ENCODE measurements at regions not wholly inside any gene's neighbourhood (a gene's known extent, or its start where the extent isn't known, plus 50 kb on each side); places are given as distances from the start of the nearest gene placed in this dataset.

- no peak for DNase-seq (ENCODE audit: low spot score)
These were observed 102.4 kb upstream of the FRY start for GRCh38 chr13:31929031-31929770.

- no peak for DNase-seq (ENCODE audit: low spot score)
These were observed 101.1 kb upstream of the FRY start for GRCh38 chr13:31930490-31930889.

- no peak for DNase-seq (ENCODE audit: low spot score)
These were observed 100.6 kb upstream of the FRY start for GRCh38 chr13:31930901-31931522.

- DNase-seq (ENCODE audit: low spot score): no peak
These were observed 94.1 kb upstream of the FRY start for GRCh38 chr13:31937436-31937835.

- DNase-seq (ENCODE audit: low spot score): no peak
These were observed 91.5 kb upstream of the FRY start for GRCh38 chr13:31940076-31940475.

GRCh38 chr13:31943591-31943990 is 88.0 kb upstream of the FRY start:
- DNase-seq (ENCODE audit: low spot score): no peak

- DNase-seq (ENCODE audit: low spot score): no peak
These were observed 87.1 kb upstream of the FRY start for GRCh38 chr13:31944262-31945160.

GRCh38 chr13:31945202-31945961 is 86.2 kb upstream of the FRY start:
- peak; percentile 17 for DNase-seq (ENCODE audit: low spot score)

GRCh38 chr13:31946091-31946770 is 85.3 kb upstream of the FRY start:
- no peak for DNase-seq (ENCODE audit: low spot score)

- no peak for DNase-seq (ENCODE audit: low spot score)
These were observed 84.5 kb upstream of the FRY start for GRCh38 chr13:31947105-31947504.

- no peak for DNase-seq (ENCODE audit: low spot score)
These were observed 84.1 kb upstream of the FRY start for GRCh38 chr13:31947506-31947905.

- DNase-seq (ENCODE audit: low spot score): no peak
These were observed 82.1 kb upstream of the FRY start for GRCh38 chr13:31949486-31949885.

GRCh38 chr13:31950111-31950815 is 81.3 kb upstream of the FRY start:
- DNase-seq (ENCODE audit: low spot score): peak; percentile 24

GRCh38 chr13:31951215-31951678 is 80.3 kb upstream of the FRY start:
- DNase-seq (ENCODE audit: low spot score): peak; percentile 28

GRCh38 chr13:31952641-31953380 is 78.8 kb upstream of the FRY start:
- no peak for DNase-seq (ENCODE audit: low spot score)

GRCh38 chr13:31955101-31955500 is 76.5 kb upstream of the FRY start:
- DNase-seq (ENCODE audit: low spot score): no peak

- no peak for DNase-seq (ENCODE audit: low spot score)
These were observed 75.8 kb upstream of the FRY start for GRCh38 chr13:31955741-31956140.

GRCh38 chr13:31956980-31957644 is 74.5 kb upstream of the FRY start:
- DNase-seq (ENCODE audit: low spot score): no peak

- no peak for DNase-seq (ENCODE audit: low spot score)
These were observed 73.8 kb upstream of the FRY start for GRCh38 chr13:31957772-31958171.
